Fibroblast of skin of abdomen (primary cell): ENCODE measurements at regions not wholly inside any gene's neighbourhood (a gene's known extent, or its start where the extent isn't known, plus 50 kb on each side); places are given as distances from the start of the nearest gene placed in this dataset.
"Not testable (repeated sequence)": the region's sequence is repeated elsewhere in the genome, so short reads cannot be mapped to it uniquely, and the experiment has no call there.

Experiments used
- DNase-seq: peaks from one replicate; pipeline ENCODE4 v3.0.0-alpha.2; 2013

- not testable (repeated sequence) for DNase-seq
These were observed 3960.2 kb upstream of the TPTE start for GRCh38 chr21:6561168-6561567.

DNA sequence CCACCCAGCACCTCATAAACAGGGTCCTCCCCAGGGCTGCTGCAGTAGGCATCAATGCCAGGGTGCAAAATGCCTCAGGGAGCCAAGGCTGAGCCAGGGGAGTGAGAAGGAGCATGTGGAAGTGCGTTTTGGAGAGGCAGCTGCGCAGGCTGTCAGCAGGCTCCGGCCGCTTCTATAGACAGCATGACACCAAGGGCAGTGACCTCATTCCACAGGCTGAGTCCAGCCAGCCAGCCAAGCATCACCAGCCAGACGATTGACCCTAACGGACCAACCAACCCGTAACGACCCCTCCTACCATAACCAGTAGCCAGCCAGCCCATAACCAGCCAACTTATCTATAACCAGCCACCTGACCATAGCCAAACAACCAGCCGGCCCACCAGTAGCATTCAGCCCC is 3959.8 kb upstream of the TPTE start:
- DNase-seq: not testable (repeated sequence)

DNA sequence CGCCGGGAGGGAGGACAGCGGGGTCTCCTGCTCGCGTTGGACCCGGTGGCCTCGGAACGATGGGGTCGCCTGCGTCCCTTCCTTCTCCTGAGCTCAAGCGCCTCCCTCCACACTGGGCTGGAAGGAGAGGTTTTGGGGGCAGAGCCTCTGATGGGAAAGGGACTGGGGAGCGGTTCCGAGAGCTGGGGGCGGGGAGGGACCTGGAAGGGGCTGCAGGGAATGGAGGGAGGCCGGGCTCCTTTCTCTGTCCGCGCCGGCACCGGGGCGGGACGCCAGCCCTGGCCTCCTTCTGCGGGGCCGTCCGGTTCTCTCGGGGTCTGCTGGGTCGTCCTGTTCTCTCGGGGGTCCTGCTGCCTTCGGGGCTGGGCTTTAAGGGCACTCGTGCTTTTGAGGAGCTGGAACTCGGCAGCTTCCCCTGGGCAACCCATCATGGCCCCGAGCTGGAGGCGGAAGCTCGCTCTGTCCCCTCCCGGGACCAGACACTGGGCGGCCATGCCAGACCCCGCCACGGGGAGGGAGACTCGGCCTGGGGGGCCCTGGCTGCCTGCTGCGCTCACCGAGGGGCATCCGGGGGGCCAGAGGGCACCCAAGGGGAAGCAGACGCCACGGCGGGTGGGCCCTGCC is 3956.7 kb upstream of the TPTE start:
- not testable (repeated sequence) for DNase-seq

GRCh38 chr21:6565190-6566094 is 3955.9 kb upstream of the TPTE start:
- DNase-seq: peak; percentile 43

DNA sequence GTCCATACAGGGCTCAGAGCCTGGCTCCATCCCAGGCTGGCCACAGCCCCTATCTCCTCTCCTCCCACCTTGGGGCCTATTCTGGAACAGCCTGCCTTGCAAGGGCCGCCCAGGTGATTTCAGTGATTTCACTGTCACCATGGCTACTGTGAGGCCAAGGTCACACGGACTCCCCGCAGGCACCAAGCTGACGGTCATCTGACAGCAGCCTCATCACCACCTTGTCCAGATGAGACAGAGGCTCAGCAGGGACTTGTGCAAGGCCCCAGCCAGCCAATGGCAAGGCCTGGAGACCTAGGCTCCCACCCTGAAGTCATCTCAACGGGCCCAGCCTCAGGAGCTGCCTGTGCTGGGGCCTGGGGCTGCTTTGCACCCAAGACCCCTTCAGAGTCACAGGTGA is 3953.8 kb upstream of the TPTE start:
- DNase-seq: not testable (repeated sequence)

- not testable (repeated sequence) for DNase-seq
These were observed 3952.2 kb upstream of the TPTE start for GRCh38 chr21:6569152-6569551.

- not testable (repeated sequence) for DNase-seq
These were observed 3951.6 kb upstream of the TPTE start for GRCh38 chr21:6569587-6570392.

DNA sequence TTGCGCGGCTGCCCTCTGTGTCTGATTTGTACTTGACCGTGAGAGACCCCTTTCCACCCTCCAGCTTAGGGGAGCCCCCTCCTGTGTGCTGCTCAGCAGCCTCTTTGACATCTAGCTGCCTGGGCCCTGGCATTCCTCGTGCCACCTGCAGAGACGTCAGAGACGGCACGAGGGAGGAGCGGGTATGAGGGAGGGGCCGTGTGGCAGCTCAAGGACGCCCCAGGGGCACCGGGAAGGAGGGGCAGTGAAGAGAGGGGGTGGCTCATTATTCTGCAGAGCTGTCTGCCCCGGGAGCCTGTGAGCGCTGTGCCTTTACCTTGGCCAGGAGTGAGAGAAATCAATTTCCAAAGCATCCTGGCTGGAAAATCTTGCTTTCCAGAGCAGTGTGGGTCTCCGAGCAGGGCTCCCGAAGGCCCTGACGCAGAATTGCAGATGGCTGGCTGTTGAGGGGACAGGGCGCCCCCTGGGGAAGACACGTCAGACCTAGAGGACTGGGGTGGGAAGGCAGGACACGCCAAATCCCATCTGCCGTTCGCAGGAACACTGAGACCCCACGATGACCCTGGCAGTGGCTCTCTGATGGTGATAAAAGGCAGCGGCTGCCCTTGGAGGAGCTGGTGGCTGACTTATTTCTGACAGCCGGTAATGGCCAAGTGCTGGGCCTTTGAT is 3950.5 kb upstream of the TPTE start:
- DNase-seq: not testable (repeated sequence)

- DNase-seq: not testable (repeated sequence)
These were observed 3947.8 kb upstream of the TPTE start for GRCh38 chr21:6573576-6573975.

DNA sequence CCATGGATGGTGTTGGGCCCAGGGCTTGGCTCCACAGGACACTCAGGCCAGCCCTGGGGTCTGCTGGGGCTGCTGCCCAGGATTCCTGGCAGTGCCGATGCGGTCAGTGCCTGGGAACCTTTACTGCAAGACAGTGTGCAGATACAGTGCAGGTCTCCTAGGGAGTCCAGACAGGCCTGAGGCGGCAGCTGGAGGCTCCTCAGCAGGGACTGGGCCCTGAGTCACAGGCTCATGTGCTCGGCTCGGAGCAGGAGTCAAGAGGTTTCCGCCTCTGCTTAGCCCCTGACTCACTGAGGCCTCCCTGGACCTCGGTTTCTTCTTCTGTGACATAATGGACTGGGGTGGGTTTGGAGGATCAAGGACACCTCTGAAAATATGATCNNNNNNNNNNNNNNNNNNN is 3941.6 kb upstream of the TPTE start:
- not testable (repeated sequence) for DNase-seq
